Mesodermal cell (in vitro differentiated cells): ENCODE measurements at regions not wholly inside any gene's neighbourhood (a gene's known extent, or its start where the extent isn't known, plus 50 kb on each side); places are given as distances from the start of the nearest gene placed in this dataset.

Experiments
- H3K27ac ChIP-seq: 2 replicates; pipeline ENCODE4 v1.7.0; 2013; ENCODE audit warnings: mild to moderate bottlenecking, low read depth, low read length, moderate library complexity; ENCODE audit not compliant: severe bottlenecking
- H3K36me3 ChIP-seq: 2 replicates; pipeline ENCODE4 v1.7.1; 2013; ENCODE audit warnings: mild to moderate bottlenecking, low read length, moderate library complexity; ENCODE audit not compliant: control insufficient read depth, insufficient read depth
- H3K4me1 ChIP-seq: one replicate; pipeline ENCODE4 v1.7.1; 2013; ENCODE audit warnings: mild to moderate bottlenecking, low read length; ENCODE audit not compliant: insufficient read depth, control insufficient read depth, poor library complexity, severe bottlenecking
- H3K4me3 ChIP-seq: 2 replicates; pipeline ENCODE4 v1.7.0; 2013; ENCODE audit warnings: low read length, control low read depth, mild to moderate bottlenecking; ENCODE audit not compliant: insufficient read depth, poor library complexity, severe bottlenecking; ENCODE audit errors: extremely low read depth
- H3K9me3 ChIP-seq: 2 replicates; pipeline ENCODE4 v1.7.1; 2013; ENCODE audit warnings: mild to moderate bottlenecking, low read length, moderate library complexity; ENCODE audit not compliant: control insufficient read depth
- WGBS, 2 experiments: methylation state at CpG; one replicate each; pipeline ENCODE4 v1.1.5; 2013; ENCODE audit warnings: missing lambda C conversion rate in 2 of 2; ENCODE audit not compliant: insufficient coverage in 2 of 2; 5-methylcytosine and 5-hydroxymethylcytosine counted together

DNA sequence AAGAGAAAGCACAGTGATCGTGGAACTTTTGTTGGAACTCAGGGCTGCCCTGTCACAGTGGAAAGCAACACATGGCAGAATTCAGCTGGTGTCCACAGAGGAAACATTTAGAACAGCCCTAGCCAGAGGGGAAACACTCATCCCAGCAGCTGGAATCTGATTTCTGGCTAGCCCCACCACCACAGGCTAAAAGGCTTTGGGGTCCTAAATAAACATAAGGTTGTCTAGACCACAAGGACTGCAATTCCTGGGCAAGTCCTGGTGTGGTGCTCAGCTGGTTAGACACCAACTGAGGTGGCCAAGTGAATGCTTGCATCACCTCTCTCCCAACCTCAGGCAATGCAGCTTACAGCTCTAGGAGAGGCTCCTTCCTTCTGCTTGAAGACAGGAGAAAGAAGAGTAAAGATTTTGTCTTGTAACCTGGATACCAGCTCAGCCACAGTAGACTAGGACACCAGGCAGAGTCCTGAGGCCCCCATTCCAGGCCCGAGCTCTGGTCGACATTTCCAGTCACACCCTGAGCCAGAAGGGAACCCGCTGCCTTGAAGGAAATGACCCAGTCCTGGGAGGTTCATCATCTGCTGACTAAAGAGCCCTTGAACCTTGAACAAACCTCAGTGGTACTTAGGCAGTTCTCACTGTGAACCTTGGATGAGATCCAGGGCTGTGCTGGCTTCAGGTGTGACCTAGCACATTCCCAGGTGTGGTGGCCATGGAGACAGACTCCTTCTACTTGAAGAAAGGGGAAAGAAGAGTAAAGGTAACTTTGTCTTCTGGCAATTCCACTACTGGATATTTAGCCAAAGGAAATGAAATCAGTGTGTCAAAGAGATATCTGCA is 85.4 kb upstream of the PLXNC1 start:
- Histone ChIP-seq H3K27ac (no peak overlapping the region), H3K4me3 (no peak overlapping the region)
- 94 to 96% methylated on average over 4 of the region's 4 CpGs for WGBS, 2 experiments

DNA sequence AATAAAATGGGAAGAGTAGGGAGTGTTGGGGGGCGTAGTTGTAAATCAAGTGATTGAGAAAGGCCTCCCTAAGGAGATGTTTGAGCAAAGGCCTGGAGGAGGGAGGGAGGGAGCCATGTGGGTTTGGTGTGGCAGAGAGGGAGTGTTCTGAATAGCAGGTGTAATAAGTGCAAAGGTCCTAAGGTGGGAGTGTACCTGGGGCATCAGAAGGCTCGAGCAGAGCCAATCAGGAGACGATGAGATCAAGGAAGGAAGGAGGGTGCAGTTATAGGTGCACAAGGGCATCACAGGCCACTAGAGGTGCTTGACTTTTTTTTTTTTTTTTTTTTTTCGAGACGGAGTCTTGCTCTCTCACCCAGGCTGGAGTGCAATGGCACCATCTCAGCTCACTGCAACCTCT is 77.9 kb upstream of the PLXNC1 start:
- Histone ChIP-seq H3K4me1 (no peaks in the 10 kb centered on the region), H3K36me3 (no peaks in the 10 kb centered on the region)
- WGBS, 2 experiments = 100% methylated on average over 3 of the region's 5 CpGs; no CpG with 5 or more reads in 1 of the 2 experiments

More for the DNA sequence above, 85.4 kb upstream of the PLXNC1 start:
- Histone ChIP-seq H3K36me3 (no peaks in the 10 kb centered on the region), H3K4me1 (no peaks in the 10 kb centered on the region), H3K9me3 (no peaks in the 10 kb centered on the region)

DNA sequence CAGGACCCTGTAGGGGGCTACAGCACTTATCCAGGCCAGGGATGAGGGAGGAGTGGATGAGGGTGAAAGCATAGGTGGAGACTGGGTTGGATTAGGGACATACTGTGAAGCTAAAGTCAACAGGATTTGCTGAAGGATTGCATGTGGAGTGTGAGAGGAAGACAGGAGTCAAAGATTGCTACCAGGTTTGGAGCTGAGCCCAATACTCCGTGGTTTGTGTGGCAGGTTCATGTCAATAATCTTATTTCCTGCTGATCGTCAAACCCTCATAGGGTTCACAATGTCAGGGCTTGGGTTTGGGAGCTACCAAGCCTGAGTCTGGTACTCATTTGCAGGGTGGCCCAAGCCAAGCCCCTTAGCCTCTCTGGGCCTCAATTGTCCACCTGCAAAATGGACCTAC is 77.1 kb upstream of the PLXNC1 start:
- H3K4me3 ChIP-seq = no peak overlapping the region
- no peaks in the 10 kb centered on the region for H3K36me3 ChIP-seq
- no peaks in the 10 kb centered on the region for H3K4me1 ChIP-seq
- no peak overlapping the region for H3K27ac ChIP-seq
- H3K9me3 ChIP-seq = no peaks in the 10 kb centered on the region
- WGBS, 2 experiments = 79 to 86% methylated on average over 1 to 2 of the region's 2 CpGs

More for the DNA sequence above, 77.9 kb upstream of the PLXNC1 start:
- H3K27ac ChIP-seq = no peak overlapping the region
- no peak overlapping the region for H3K4me3 ChIP-seq
- H3K9me3 ChIP-seq = no peaks in the 10 kb centered on the region

DNA sequence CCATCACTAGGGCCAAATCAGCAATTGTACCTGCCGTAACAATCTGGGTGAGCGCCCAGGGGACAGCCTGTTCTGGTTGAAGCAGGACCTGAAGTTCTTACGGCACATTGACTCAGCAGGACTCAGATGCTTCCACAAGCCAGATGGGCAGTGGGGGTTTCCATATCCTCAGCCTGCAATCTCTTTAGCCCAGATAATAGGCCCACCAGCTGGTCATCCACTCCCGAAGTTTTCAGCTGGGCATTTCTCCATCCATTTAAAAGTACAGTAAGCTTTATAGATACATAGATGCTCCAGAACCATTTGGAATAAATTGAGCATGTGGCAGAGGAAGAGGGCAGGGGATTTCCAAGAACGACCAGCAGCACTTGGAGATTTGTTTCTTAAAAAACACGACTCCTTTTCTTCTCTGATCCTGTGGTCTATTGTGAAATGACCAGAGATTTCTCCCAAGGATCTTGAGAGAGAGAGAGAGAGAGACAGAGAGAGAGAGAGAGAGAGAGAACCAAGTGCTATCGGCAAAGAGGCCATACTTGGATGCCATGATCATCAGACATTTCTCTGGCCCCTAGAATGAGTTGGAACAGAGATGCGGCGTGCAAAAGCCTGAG is 74.8 kb upstream of the PLXNC1 start:
- Histone ChIP-seq H3K4me3 (no peak overlapping the region), H3K9me3 (no peaks in the 10 kb centered on the region), H3K27ac (no peak overlapping the region), H3K4me1 (no peaks in the 10 kb centered on the region), H3K36me3 (no peaks in the 10 kb centered on the region)
- 91 to 98% methylated on average over 4 to 5 of the region's 9 CpGs for WGBS, 2 experiments

DNA sequence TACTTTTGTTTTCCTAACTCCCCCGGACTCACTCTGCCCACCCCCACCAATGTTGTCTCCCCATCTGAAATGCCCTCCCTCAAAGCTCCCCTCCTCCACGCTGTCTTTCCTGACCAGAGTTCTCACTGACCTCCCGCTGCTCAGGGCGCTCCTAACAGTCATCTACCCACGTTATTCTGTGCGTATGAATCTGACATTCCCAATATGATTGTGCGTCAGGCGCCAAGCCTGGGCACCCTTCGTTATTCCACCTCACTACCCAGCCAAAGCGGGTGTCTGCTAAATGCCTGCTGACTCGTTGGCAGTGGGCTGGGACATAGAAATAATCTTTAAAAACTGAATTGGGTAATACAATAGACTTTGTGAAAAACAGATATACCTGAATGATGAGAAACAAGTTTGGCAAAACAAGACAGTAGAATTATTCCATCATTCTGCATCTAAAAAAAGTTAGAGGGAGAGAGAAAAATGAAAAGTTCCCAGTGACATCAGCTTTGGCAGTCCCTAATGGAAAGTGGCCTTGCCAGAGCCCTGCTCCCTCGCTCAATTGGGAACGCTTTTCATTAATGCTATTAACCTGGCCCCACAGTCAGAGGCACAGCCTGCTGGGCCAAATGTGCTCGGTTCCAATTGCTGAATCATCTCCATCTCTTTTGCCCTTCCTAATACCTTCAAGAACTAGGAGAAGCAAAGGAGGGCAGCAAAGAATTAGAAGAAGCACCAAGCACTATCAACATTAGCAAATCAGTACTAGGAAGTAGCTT is 74.0 kb upstream of the PLXNC1 start:
- no peak overlapping the region for H3K4me3 ChIP-seq
- no peaks in the 10 kb centered on the region for H3K36me3 ChIP-seq
- no peaks in the 10 kb centered on the region for H3K9me3 ChIP-seq
- no peaks in the 10 kb centered on the region for H3K4me1 ChIP-seq
- peak overlapping the region; percentile 54 for H3K27ac ChIP-seq
- 84 to 92% methylated on average over 9 to 11 of the region's 14 CpGs for WGBS, 2 experiments

DNA sequence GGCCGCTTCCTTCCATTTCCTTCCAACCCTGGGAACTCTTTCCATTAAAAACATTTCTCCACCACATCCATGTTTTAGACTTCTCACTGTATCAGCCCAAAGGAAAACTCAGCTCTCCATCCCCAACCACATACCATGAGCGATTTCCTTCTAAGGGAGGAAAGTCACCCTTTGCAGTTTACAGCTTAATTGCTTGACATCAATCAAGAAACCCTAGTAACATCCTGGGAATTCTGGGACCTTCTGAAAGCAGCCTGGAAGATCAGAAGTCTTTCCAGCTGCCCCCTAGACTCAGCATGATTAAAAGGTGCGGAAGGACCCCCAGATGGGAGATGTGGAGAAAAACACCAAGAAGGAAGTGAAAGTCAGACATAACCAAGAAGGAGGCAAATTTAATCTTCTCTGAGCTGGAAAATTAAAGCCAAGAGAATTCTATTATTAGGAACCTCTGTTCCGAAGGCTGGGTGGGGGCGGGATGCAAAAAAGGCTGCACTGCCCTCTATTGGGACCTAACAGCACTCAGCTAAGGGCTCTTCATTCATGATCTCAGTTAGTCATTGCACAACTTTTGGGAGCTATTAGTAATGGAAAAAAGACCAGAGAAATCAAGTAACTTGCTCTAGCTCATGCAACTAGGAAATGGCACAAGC is 73.3 kb upstream of the PLXNC1 start:
- Histone ChIP-seq H3K4me3 (no peak overlapping the region), H3K9me3 (no peaks in the 10 kb centered on the region), H3K27ac (peak overlapping the region; percentile 54), H3K4me1 (peaks cover 3% of the 10 kb centered on the region), H3K36me3 (no peaks in the 10 kb centered on the region)
- WGBS, 2 experiments = 62 to 65% methylated on average over 5 of the region's 5 CpGs

DNA sequence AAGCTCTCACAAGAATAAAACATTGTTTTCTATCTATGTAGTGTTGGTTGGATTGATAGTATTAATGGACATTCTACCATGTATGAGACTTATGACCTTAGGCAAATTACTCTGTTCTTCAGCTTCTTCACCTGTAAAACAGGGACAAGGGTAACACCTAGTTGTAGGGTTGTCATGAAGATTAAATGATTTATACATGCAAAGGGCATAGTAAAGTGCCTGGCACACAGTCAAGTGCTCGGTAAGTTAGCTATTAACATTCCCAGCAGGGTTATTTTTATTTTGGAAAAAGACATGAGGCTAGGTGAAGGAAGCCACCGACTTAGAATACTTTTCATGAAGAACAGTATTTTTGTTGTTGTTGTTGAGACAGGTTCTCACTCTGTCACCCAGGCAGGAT is 71.2 kb upstream of the PLXNC1 start:
- 76 to 87% methylated on average over 2 of the region's 2 CpGs for WGBS, 2 experiments
- Histone ChIP-seq H3K4me1 (peaks cover 3% of the 10 kb centered on the region), H3K4me3 (no peak overlapping the region), H3K27ac (no peak overlapping the region), H3K9me3 (no peaks in the 10 kb centered on the region), H3K36me3 (no peaks in the 10 kb centered on the region)

DNA sequence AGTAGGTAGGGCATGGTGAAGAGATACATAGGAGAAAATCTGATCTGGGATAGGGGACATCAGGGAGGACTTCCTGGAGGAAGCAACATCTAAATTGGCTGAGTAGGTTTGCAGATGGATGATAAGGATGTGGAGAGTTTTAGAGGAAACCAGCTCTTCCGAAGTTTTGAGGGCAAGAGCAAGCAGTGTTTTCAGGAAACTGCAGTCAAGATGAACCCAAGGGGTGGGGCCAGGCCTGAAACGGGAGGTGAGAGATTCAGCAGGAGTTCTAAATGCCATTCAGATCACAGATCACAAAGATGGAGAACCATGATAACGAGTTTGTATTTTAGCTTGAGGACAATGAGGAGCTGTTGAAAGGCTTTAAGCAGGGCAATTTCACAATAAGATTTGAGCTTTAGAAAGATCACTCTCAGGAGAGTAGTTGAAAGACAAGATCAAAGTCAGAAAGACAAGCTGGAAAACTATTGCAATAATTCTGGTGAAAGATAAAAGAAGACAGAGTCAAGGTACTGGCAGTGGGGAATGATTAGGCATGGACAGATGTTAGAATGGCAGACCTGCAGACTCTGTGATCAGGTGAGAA is 70.1 kb upstream of the PLXNC1 start:
- no peaks in the 10 kb centered on the region for H3K9me3 ChIP-seq
- peaks cover 3% of the 10 kb centered on the region for H3K4me1 ChIP-seq
- H3K4me3 ChIP-seq = no peak overlapping the region
- H3K27ac ChIP-seq = no peak overlapping the region
- no peaks in the 10 kb centered on the region for H3K36me3 ChIP-seq
- 39 to 49% methylated on average over 3 of the region's 3 CpGs for WGBS, 2 experiments

DNA sequence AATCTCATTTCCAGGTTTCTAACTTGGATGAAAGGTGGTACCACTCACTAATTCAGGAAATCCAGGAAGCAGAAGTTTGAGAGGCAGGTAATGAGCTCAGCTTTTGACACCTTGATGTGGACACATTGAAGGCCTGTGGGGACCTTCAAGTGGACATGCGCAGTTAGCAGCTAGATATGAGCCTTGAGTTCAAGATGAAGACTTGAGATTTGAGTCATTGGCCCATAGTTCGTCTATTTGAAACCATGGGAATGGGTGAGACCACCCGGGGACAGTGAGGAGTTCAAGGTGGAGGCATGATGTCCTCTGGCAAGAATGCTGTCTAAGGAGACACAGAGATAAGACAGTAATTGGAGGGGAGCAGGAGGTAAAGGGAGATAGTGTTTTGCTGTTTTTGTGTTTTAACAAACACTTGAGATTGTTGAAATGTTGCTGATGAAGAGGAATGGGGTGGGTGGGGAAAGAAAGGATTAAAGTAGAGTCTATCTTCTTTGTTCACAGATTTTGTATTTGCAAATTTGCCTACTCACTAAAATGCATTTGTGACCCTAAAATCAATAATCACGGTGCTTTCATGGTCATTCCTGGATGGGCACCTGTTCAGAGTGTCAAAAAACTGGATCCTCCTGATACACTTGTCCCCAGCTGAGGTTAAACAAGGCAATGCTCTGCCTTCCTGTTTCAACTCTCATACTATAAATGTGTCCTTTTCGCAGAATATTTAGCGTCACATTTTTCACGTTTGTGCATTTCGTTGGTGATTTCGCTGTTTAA is 69.5 kb upstream of the PLXNC1 start:
- peaks cover 3% of the 10 kb centered on the region for H3K4me1 ChIP-seq
- H3K9me3 ChIP-seq = no peaks in the 10 kb centered on the region
- H3K27ac ChIP-seq = no peak overlapping the region
- H3K36me3 ChIP-seq = no peaks in the 10 kb centered on the region
- H3K4me3 ChIP-seq = no peak overlapping the region
- 89 to 95% methylated on average over 9 of the region's 9 CpGs for WGBS, 2 experiments
